ENCODE measurements at regions not wholly inside any gene's neighbourhood (a gene's known extent, or its start where the extent isn't known, plus 50 kb on each side); places are given as distances from the start of the nearest gene placed in this dataset.
"Not testable (repeated sequence)": the region's sequence is repeated elsewhere in the genome, so short reads cannot be mapped to it uniquely, and the experiment has no call there.

GRCh38 chr5:120882038-120882775 lies 418.1 kb downstream of the PRR16 start:
- in situ Hi-C loops (cut with HindIII; ENCODE audit: low pct_unique_long_range_greater_than_20kb, low sequenced_read_pairs) = no loop called here
- DNase-seq (ENCODE audit: low read depth, low spot score) = peak; percentile 13

GRCh38 chr5:120886351-120886860 lies 422.3 kb downstream of the PRR16 start:
- in situ Hi-C loops (cut with HindIII; ENCODE audit: low pct_unique_long_range_greater_than_20kb, low sequenced_read_pairs) = no loop called here
- DNase-seq (ENCODE audit: low read depth, low spot score) = no peak

- in situ Hi-C loops (cut with HindIII; ENCODE audit: low pct_unique_long_range_greater_than_20kb, low sequenced_read_pairs) = no loop called here
- no peak for DNase-seq (ENCODE audit: low read depth, low spot score)
Measured at GRCh38 chr5:120895660-120896059, 431.6 kb downstream of the PRR16 start.

GRCh38 chr5:120901199-120901598 lies 437.1 kb downstream of the PRR16 start:
- in situ Hi-C loops (cut with HindIII; ENCODE audit: low pct_unique_long_range_greater_than_20kb, low sequenced_read_pairs) = no loop called here
- no peak for DNase-seq (ENCODE audit: low read depth, low spot score)

- DNase-seq (ENCODE audit: low read depth, low spot score) = no peak
- in situ Hi-C loops (cut with HindIII; ENCODE audit: low pct_unique_long_range_greater_than_20kb, low sequenced_read_pairs) = no loop called here
Measured at GRCh38 chr5:120907953-120908352, 443.9 kb downstream of the PRR16 start.

- in situ Hi-C loops (cut with HindIII; ENCODE audit: low pct_unique_long_range_greater_than_20kb, low sequenced_read_pairs) = no loop called here
- no peak for DNase-seq (ENCODE audit: low read depth, low spot score)
Measured at GRCh38 chr5:120910629-120911028, 446.5 kb downstream of the PRR16 start.

- no peak for DNase-seq (ENCODE audit: low read depth, low spot score)
- in situ Hi-C loops (cut with HindIII; ENCODE audit: low pct_unique_long_range_greater_than_20kb, low sequenced_read_pairs) = no loop called here
Measured at GRCh38 chr5:120913396-120913795, 449.3 kb downstream of the PRR16 start.

GRCh38 chr5:120917214-120917758 lies 453.2 kb downstream of the PRR16 start:
- in situ Hi-C loops (cut with HindIII; ENCODE audit: low pct_unique_long_range_greater_than_20kb, low sequenced_read_pairs) = no loop called here

GRCh38 chr5:120919017-120919416 lies 454.9 kb downstream of the PRR16 start:
- no peak for DNase-seq (ENCODE audit: low read depth, low spot score)
- in situ Hi-C loops (cut with HindIII; ENCODE audit: low pct_unique_long_range_greater_than_20kb, low sequenced_read_pairs) = no loop called here

More at GRCh38 chr5:120917214-120917758, 453.2 kb downstream of the PRR16 start:
- DNase-seq (ENCODE audit: low read depth, low spot score) = no peak

GRCh38 chr5:120923026-120923425 lies 458.9 kb downstream of the PRR16 start:
- in situ Hi-C loops (cut with HindIII; ENCODE audit: low pct_unique_long_range_greater_than_20kb, low sequenced_read_pairs) = no loop called here
- DNase-seq (ENCODE audit: low read depth, low spot score) = no peak

- in situ Hi-C loops (cut with HindIII; ENCODE audit: low pct_unique_long_range_greater_than_20kb, low sequenced_read_pairs) = no loop called here
- no peak for DNase-seq (ENCODE audit: low read depth, low spot score)
Measured at GRCh38 chr5:120926471-120926870, 462.4 kb downstream of the PRR16 start.

- in situ Hi-C loops (cut with HindIII; ENCODE audit: low pct_unique_long_range_greater_than_20kb, low sequenced_read_pairs) = no loop called here
Measured at GRCh38 chr5:120927950-120928530, 463.9 kb downstream of the PRR16 start.

GRCh38 chr5:120932480-120932879 lies 468.4 kb downstream of the PRR16 start:
- DNase-seq (ENCODE audit: low read depth, low spot score) = no peak
- in situ Hi-C loops (cut with HindIII; ENCODE audit: low pct_unique_long_range_greater_than_20kb, low sequenced_read_pairs) = no loop called here

More at GRCh38 chr5:120927950-120928530, 463.9 kb downstream of the PRR16 start:
- DNase-seq (ENCODE audit: low read depth, low spot score) = no peak

- no peak for DNase-seq (ENCODE audit: low read depth, low spot score)
- in situ Hi-C loops (cut with HindIII; ENCODE audit: low pct_unique_long_range_greater_than_20kb, low sequenced_read_pairs) = no loop called here
Measured at GRCh38 chr5:120934031-120934430, 469.9 kb downstream of the PRR16 start.

- no peak for DNase-seq (ENCODE audit: low read depth, low spot score)
- in situ Hi-C loops (cut with HindIII; ENCODE audit: low pct_unique_long_range_greater_than_20kb, low sequenced_read_pairs) = no loop called here
Measured at GRCh38 chr5:120936652-120937051, 472.6 kb downstream of the PRR16 start.

GRCh38 chr5:120938604-120939003 lies 474.5 kb downstream of the PRR16 start:
- in situ Hi-C loops (cut with HindIII; ENCODE audit: low pct_unique_long_range_greater_than_20kb, low sequenced_read_pairs) = no loop called here
- DNase-seq (ENCODE audit: low read depth, low spot score) = no peak

- DNase-seq (ENCODE audit: low read depth, low spot score) = peak; percentile 19
- in situ Hi-C loops (cut with HindIII; ENCODE audit: low pct_unique_long_range_greater_than_20kb, low sequenced_read_pairs) = no loop called here
Measured at GRCh38 chr5:120942596-120943350, 478.7 kb downstream of the PRR16 start.

- DNase-seq (ENCODE audit: low read depth, low spot score); in situ Hi-C loops (cut with HindIII; ENCODE audit: low pct_unique_long_range_greater_than_20kb, low sequenced_read_pairs): not testable (repeated sequence)
Measured at GRCh38 chr5:120949596-120949995, 485.5 kb downstream of the PRR16 start.

Measured in SK-MEL-5 (cell line).